HG03575 (cell line): ENCODE measurements at regions not wholly inside any gene's neighbourhood (a gene's known extent, or its start where the extent isn't known, plus 50 kb on each side); places are given as distances from the start of the nearest gene placed in this dataset.
"Not testable (repeated sequence)": the region's sequence is repeated elsewhere in the genome, so short reads cannot be mapped to it uniquely, and the experiment has no call there.

Experiments used
- ATAC-seq: cut with Tn5 transposase; IDR thresholded peaks from one replicate; pipeline ENCODE4 v1.9.1; 2021; ENCODE audit not compliant: unreplicated experiment, insufficient number of reproducible peaks, low FRiP score; ENCODE audit errors: extremely low read depth

DNA sequence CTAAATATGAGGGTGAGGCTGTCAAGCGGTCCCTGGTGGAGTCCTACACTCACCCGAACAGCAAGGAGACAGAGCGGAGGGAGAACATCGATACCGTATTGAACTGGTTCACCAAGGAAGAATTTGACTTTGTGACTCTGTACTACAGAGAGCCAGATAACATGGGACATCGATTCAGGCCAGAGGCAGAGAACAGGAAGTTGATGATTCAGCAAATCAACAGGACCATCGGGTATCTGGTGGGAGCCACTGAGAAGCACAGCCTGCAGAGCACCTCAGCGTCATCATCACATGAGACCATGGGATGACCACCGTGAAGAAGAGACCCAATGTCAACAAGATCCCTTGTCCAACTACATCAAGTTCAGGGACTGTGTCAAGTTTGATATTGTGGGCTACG, 67.5 kb upstream of the ROPN1B start:
- ATAC-seq = not testable (repeated sequence)

- ATAC-seq = not testable (repeated sequence)
Observed at GRCh38 chr3:125903780-125904455, 65.1 kb upstream of the ROPN1B start.

DNA sequence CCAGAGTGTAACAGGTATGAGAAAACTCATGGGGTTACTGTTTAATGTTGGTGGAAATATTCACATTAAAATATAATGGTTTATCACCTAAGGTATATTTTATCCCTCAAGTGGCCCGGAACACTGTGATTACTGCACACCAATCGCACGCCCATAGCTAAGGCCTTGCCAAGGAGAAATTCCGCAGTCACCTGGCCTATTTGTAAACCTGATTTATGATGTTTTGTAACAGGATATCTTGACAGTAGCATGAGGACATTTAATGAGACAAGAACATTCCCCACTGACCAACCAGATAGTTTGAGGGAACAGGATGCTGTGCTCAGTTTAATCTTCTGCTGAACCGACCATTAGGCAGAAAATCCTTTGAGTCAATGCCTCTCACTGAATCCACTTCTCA, 61.7 kb upstream of the ROPN1B start:
- not testable (repeated sequence) for ATAC-seq

- ATAC-seq = not testable (repeated sequence)
Observed at GRCh38 chr3:125910851-125911250, 58.1 kb upstream of the ROPN1B start.

DNA sequence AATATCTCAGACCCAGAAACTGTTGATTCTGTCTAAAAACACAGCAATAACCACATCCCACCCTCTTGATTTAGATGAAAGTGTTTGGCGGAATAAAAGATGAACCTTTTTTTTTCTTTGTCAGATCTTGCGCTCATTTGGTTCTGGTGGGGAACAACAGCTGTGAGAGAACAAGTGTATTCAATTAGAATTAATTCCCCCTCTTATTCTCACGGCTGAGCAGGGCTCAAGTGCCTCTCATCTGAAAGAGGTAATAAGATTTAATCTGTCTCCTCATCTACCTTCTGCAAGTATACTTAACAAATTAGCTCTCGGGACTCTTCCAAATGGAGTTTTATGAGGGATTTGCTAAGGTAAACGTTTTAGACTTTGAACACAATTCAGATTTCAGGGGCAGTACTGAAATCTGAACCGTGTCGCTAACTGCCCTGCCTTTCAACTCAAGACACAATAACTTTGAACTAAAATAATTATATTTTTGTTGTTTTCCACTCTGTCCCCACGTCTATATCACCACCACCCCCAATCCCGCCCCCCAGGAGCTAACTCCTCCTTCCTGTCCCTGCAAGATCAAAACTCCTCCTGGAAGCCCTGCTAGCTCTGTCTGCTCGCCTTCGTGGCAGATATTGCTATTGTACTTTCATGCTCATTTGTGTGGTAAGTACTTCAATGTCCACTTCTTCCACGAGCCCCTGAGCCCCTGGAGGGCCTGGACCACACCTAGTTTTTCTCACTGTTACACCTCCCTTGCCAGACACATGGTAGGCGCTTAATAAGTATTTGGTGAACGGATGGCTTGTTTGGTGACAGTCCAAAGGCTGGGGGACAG, 54.2 kb upstream of the ROPN1B start:
- ATAC-seq = not testable (repeated sequence)

DNA sequence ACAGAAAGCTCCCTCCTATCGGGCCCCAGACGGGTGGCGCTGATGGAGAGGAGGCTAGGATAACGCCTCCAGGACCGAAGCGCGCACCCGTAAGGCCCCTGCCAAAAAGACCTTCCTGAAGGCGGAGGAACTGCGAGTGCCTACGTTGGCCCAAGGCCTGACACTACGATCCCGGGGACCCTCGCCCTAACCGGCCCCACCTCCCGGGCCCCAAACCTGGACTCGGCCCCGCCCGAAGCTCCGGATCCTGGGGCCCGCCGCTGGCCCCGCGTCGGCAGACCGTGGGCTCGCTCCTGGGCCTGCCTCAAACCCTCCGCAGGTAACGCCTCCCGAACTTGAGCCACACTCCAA, 53.6 kb upstream of the ROPN1B start:
- not testable (repeated sequence) for ATAC-seq

DNA sequence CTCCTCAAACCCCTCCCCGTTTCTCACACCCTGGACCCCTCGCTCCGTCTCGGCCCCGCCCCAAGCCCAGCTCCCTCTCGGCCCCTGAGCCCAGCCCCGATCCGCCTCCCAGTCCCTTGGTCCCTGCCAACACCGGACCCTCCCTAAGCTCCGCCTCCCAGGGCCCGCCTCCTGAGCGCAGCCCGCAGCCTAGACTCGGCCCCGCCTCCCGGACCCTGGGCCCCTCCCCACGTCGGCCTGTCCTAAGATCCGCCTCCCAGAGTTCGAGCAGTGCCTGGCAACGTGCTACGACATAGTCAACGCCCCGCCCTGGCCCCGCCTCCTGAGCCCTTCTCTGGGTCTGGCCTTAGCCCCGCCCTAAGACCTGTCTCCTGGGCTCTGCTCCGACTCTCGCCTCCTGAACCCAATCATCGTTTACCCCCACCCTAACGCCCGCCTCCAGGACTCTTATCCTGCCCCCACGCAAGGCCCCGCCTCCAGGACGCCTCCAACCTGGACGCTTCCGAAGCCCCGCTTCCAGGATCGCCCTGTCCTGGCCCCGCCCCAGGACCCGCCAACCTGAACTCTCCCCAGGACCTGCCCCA, 53.1 kb upstream of the ROPN1B start:
- peak; percentile 90 for ATAC-seq

GRCh38 chr3:125916376-125916978, 52.5 kb upstream of the ROPN1B start:
- no peak for ATAC-seq

GRCh38 chr3:125917020-125917549, 51.9 kb upstream of the ROPN1B start:
- not testable (repeated sequence) for ATAC-seq

DNA sequence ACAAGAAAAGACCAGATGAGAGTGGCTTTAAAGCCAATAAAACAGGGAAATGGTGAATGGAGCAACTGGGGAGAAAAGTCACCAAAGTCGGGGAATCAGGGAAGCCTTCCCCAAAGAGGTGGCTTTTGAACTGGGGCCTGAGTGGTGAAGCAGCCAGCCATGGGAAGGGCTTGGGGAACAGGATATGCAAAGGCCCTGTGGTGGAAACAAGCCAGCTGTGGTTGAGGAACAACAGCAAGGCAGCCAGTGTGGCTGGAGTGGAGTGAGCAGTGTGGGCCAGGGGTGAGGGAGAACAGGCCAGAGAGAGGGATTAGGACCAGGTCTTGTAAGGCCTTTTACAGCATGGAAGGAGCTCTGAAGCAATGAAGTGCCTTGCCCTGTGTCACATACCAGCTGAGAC, 51.0 kb upstream of the ROPN1B start:
- not testable (repeated sequence) for ATAC-seq

DNA sequence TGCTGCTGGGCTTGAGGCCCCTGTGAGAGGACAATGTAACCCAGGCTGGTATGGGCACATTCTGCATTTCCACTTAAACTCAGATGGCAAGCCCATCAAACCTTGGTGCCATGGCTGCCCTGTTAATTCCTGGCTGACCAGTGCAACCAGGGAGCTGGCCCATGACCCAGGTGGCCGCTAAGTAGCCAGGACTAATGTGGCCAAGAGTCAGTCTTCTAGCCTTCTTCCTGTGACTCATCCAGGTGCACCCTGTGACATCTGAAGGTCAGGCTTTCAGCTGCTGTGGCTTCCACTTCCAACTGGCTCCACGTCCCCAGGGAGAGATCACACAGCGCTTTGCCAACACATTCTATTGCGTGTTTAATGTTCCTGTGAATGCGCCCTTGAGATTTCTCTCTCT, 50.5 kb upstream of the ROPN1B start:
- not testable (repeated sequence) for ATAC-seq

DNA sequence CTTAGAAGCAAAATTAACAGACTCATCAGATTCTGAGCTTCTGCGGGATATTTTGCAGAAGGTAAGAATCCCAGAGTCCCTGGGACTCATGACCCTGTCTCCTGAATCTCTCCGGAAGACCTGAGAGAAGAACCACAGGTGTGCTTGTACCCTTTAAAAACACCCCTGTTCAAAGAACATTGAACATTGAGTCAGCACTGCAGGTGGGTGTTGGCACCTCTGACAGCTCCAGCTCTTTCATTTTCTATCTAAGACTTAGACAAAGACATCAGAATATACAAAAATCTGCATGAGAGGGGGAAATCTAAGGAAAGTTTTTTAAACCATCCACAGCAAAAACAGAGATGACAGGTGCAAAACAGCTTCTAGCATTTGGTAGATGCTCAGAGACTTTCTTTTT, 50.1 kb upstream of the ROPN1B start:
- ATAC-seq = not testable (repeated sequence)
